RWPE1 (cell line): ENCODE measurements at regions not wholly inside any gene's neighbourhood (a gene's known extent, or its start where the extent isn't known, plus 50 kb on each side); places are given as distances from the start of the nearest gene placed in this dataset.

Experiments used
- CTCF ChIA-PET: fragments of 350-600 bp; sonication (Branson Sonifier 250); formaldehyde crosslinking; extraction: SDS; loops from one replicate; lab custom pipeline; 2021; lab: Yijun Ruan, JAX
- POLR2A ChIA-PET: fragments of 400-600 bp; formaldehyde crosslinking; extraction: SDS; loops from one replicate; lab custom pipeline; 2020; ENCODE audit warnings: antibody characterized with exemption; ENCODE audit not compliant: low non-redundant PET; lab: Yijun Ruan, JAX
- DNase-seq: peaks from one replicate; pipeline ENCODE4 v3.0.0; 2012; ENCODE audit warnings: low spot score
- H3K27ac ChIP-seq: fragments of 450-650 bp; 2 replicates; pipeline ENCODE4 v1.5.1; 2017
- CTCF ChIP-seq: fragments of 450-650 bp; conservative IDR thresholded peaks from 2 replicates; pipeline ENCODE4 v1.5.1; 2017; ENCODE audit warnings: low read depth, mild to moderate bottlenecking

- no peak overlapping the region for H3K27ac ChIP-seq
- POLR2A ChIA-PET, result no interaction called here
- TF ChIP-seq CTCF, result no peak
- CTCF ChIA-PET, result no interaction called here
- DNase-seq, result no peak
Observed at GRCh38 chr1:187212377-187212776, 383.6 kb downstream of the PLA2G4A start.

GRCh38 chr1:187226396-187226795 lies 397.6 kb downstream of the PLA2G4A start:
- ChIA-PET POLR2A (no interaction called here), CTCF (no interaction called here)
- TF ChIP-seq CTCF, result no peak
- DNase-seq, result no peak
- H3K27ac ChIP-seq, result no peak overlapping the region

DNA sequence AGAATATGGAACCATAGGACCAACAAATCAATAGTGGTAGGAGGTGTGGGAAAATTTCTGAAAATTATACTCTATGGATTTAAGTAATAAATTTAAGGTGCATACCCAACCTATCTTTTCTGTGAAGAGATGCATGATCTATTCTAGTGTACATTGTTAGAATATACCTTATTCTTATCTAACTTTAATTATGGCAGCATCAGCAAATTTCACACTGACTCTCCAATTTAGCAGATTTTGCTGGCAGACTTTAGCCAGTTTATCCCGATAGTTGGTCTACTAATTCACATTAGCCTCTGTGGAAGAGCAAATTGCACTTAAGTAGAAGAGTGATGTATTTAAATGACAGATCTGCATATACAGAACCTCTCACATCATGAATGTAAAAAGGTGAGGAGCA lies 400.0 kb downstream of the PLA2G4A start:
- POLR2A ChIA-PET, result no interaction called here
- DNase-seq, result no peak
- H3K27ac ChIP-seq, result no peak overlapping the region
- CTCF ChIA-PET, result interaction anchor here (0.6 kb wide), 1 partner anchor 187 kb away, joined by 3 read pairs; no protein-coding TSS in a partner anchor
- TF ChIP-seq CTCF, result no peak

DNA sequence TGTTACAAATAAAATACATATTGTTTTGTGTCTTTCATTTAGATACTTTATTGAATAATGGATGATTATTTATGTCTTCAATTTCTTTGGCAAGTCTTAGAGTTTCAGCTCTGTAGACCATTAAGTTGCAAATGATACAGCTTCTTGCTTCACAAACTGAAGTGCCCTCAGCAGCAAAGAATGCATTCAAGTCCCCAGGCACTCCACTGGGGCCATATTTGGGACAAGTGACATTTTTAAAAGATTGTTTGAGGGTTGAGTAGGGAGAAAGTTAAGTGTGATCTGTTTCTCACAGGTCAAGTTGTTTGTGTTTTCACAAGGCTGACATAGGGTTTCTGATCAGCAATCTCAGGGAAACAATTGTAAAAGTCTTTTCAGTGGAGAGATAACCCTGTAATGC lies 400.7 kb downstream of the PLA2G4A start:
- ChIA-PET POLR2A (no interaction called here), CTCF (no interaction called here)
- no peak overlapping the region for H3K27ac ChIP-seq
- no peak for DNase-seq
- TF ChIP-seq CTCF, result no peak

DNA sequence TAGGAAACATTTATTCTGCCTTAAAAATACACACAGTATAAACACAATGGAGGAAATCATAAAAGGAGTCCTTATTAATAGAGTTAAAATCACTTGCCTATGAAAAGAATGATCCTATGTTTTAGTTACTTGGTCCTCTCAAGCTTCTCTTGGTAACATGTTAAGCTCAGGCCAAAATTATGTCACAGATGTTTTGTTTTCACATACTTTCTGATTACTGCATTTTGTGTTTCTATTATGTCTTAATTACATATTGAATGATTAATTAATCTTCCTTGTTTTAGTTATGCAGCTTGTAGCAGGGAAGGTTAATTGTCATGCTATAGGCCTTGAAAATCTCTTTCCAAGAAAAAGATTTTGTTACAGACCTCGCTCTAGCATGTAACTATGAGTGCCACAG lies 406.0 kb downstream of the PLA2G4A start:
- no peak for TF ChIP-seq CTCF
- CTCF ChIA-PET, result no interaction called here
- POLR2A ChIA-PET, result no interaction called here
- no peak overlapping the region for H3K27ac ChIP-seq
- DNase-seq, result no peak

DNA sequence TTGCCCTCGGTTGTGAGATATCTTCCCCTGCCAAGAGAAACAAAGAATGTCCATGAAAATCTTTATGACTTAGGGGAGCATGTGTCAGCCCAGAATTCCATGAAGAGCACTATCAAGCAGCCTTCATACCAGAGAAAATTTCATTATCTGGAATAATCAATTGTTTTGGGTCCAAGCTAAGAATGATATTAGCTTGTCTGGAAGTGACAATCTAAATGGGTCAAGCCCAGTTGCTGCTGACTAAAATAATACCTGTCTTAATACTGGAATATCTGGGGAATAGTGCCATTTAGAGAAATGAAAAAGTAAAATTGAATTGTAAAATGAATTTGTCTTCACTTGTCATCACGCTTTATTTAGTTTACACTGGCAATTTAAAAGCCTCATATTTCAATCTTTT lies 407.4 kb downstream of the PLA2G4A start:
- no peak overlapping the region for H3K27ac ChIP-seq
- ChIA-PET CTCF (no interaction called here), POLR2A (no interaction called here)
- TF ChIP-seq CTCF, result no peak
- DNase-seq, result no peak

DNA sequence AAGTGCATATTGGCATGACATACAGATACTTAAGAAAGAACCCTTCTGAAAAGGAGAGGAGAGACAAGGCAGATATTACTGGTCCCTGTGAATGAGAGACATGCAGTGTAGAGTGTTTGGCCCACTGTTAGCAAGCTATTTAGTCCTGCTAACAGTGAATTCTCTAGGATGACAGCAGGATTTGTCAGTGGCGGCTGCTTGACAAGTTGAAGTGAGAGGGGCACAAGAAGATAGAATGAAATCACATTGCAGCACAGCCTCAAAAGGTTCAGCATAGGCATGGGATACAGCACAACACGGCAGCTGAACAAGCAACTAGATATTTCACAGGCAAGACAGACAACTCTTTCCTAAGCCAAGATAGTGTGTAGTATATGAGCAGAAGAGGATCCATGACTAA lies 407.9 kb downstream of the PLA2G4A start:
- DNase-seq, result no peak
- TF ChIP-seq CTCF, result no peak
- POLR2A ChIA-PET, result no interaction called here
- H3K27ac ChIP-seq, result no peak overlapping the region
- CTCF ChIA-PET, result no interaction called here
